IPS-NIHi11 (cell line): ENCODE measurements at regions not wholly inside any gene's neighbourhood (a gene's known extent, or its start where the extent isn't known, plus 50 kb on each side); places are given as distances from the start of the nearest gene placed in this dataset.
"Not testable (repeated sequence)": the region's sequence is repeated elsewhere in the genome, so short reads cannot be mapped to it uniquely, and the experiment has no call there.

Experiments
- DNase-seq: peaks from one replicate; pipeline ENCODE4 v3.0.0; 2012; ENCODE audit warnings: mixed read lengths, low spot score

DNA sequence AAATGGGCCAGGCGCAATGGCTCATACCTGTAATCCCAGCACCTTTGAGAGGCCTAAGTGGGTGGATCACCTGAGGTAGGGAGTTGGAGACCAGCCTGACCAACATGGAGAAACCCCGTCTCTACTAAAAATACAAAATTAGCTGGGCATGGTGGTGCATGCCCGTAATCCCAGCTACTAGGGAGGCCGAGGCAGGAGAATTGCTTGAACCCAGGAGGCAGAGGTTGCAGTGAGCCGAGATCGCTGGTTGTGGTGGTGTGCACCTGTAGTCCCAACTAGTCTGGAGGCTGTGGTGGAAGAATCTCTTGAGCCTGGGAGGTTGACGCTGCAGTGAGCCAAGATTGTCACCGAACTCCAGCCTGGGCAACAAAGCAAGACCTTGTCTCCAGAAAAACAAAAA is 50.5 kb upstream of the ZNF217 start:
- not testable (repeated sequence) for DNase-seq
